ENCODE measurements at regions not wholly inside any gene's neighbourhood (a gene's known extent, or its start where the extent isn't known, plus 50 kb on each side); places are given as distances from the start of the nearest gene placed in this dataset.
"Not testable (repeated sequence)": the region's sequence is repeated elsewhere in the genome, so short reads cannot be mapped to it uniquely, and the experiment has no call there.

DNA sequence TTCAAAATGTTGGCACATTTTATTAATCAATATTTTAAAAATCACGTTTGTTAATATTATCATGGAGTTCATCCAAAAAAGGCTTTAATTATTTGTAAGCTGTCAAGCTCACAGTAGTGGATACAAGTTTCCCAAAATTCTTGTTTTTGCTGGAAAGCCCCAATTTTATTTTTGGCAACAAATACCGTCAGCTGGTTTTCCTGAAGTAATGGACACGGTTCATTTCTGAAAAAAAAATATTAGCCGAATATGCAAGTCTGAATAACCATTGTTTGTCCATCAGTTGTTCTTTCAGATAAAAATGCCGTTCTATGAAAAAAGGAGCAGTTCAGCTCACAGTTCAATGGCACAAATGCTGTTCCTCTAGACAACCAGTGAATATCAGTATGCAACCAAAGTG, 101.5 kb upstream of the RAI14 start:
- Mint-ChIP-seq H3K27me3 (no peaks in the 10 kb centered on the region), H3K27ac (ENCODE audit: low read depth) (no peak overlapping the region), H3K36me3 (ENCODE audit: insufficient read depth) (no peaks in the 10 kb centered on the region), H3K9me3 (no peaks in the 10 kb centered on the region), H3K4me3 (no peak overlapping the region), H3K4me1 (no peaks in the 10 kb centered on the region)
- no peak for ATAC-seq (replicated peaks; ENCODE audit: extremely low read depth, poor library complexity, severe bottlenecking)
- no peak for DNase-seq (ENCODE audit: low spot score in 2 of 2)

GRCh38 chr5:34555699-34556508, 100.2 kb upstream of the RAI14 start:
- Mint-ChIP-seq H3K27ac (ENCODE audit: low read depth) (no peak overlapping the region), H3K4me3 (no peak overlapping the region), H3K4me1 (no peaks in the 10 kb centered on the region), H3K27me3 (no peaks in the 10 kb centered on the region), H3K9me3 (no peaks in the 10 kb centered on the region), H3K36me3 (ENCODE audit: insufficient read depth) (no peaks in the 10 kb centered on the region)
- ATAC-seq (replicated peaks; ENCODE audit: extremely low read depth, poor library complexity, severe bottlenecking) (no peak), DNase-seq (ENCODE audit: low spot score in 2 of 2) (no peak)

- Mint-ChIP-seq H3K27me3 (no peaks in the 10 kb centered on the region), H3K4me3 (no peak overlapping the region), H3K4me1 (no peaks in the 10 kb centered on the region), H3K9me3 (no peaks in the 10 kb centered on the region), H3K27ac (ENCODE audit: low read depth) (no peak overlapping the region), H3K36me3 (ENCODE audit: insufficient read depth) (no peaks in the 10 kb centered on the region)
- ATAC-seq (replicated peaks; ENCODE audit: extremely low read depth, poor library complexity, severe bottlenecking): no peak
- no peak for DNase-seq (ENCODE audit: low spot score in 2 of 2)
Observed at GRCh38 chr5:34556509-34556782, 99.7 kb upstream of the RAI14 start.

DNA sequence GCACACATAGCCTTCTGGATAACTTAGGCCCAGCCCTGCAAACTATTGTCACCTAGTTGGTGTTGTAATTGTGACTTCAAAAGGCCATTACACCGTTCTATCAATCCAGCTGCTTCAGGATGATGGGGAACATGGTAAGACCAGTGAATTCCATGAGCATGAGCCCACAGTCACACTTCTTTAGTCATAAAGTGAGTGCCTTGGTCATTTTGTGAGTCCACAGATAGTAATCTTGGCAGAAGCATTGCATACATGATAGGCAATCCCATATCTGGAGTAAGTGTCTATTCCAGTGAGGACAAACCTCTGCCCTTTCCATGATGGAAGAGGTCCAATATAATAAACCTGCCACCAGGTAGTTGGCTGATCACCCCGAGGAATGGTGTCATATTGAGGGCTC, 94.5 kb upstream of the RAI14 start:
- not testable (repeated sequence) for H3K27me3 Mint-ChIP-seq; H3K4me3 Mint-ChIP-seq; ATAC-seq (replicated peaks; ENCODE audit: extremely low read depth, poor library complexity, severe bottlenecking); H3K27ac Mint-ChIP-seq (ENCODE audit: low read depth); H3K9me3 Mint-ChIP-seq; H3K36me3 Mint-ChIP-seq (ENCODE audit: insufficient read depth); DNase-seq (ENCODE audit: low spot score in 2 of 2); H3K4me1 Mint-ChIP-seq

GRCh38 chr5:34562791-34563190, 93.3 kb upstream of the RAI14 start:
- no peaks in the 10 kb centered on the region for H3K27me3 Mint-ChIP-seq
- no peak for ATAC-seq (replicated peaks; ENCODE audit: extremely low read depth, poor library complexity, severe bottlenecking)

GRCh38 chr5:34563269-34563668, 92.9 kb upstream of the RAI14 start:
- Mint-ChIP-seq H3K4me3 (no peak overlapping the region), H3K9me3 (no peaks in the 10 kb centered on the region), H3K27ac (ENCODE audit: low read depth) (no peak overlapping the region), H3K27me3 (no peaks in the 10 kb centered on the region), H3K4me1 (no peaks in the 10 kb centered on the region), H3K36me3 (ENCODE audit: insufficient read depth) (no peaks in the 10 kb centered on the region)
- no peak for DNase-seq (ENCODE audit: low spot score in 2 of 2)
- no peak for ATAC-seq (replicated peaks; ENCODE audit: extremely low read depth, poor library complexity, severe bottlenecking)

More at GRCh38 chr5:34562791-34563190, 93.3 kb upstream of the RAI14 start:
- no peak overlapping the region for H3K27ac Mint-ChIP-seq (ENCODE audit: low read depth)
- no peaks in the 10 kb centered on the region for H3K36me3 Mint-ChIP-seq (ENCODE audit: insufficient read depth)
- H3K4me1 Mint-ChIP-seq: no peaks in the 10 kb centered on the region
- no peak overlapping the region for H3K4me3 Mint-ChIP-seq
- no peak for DNase-seq (ENCODE audit: low spot score in 2 of 2)
- no peaks in the 10 kb centered on the region for H3K9me3 Mint-ChIP-seq

DNA sequence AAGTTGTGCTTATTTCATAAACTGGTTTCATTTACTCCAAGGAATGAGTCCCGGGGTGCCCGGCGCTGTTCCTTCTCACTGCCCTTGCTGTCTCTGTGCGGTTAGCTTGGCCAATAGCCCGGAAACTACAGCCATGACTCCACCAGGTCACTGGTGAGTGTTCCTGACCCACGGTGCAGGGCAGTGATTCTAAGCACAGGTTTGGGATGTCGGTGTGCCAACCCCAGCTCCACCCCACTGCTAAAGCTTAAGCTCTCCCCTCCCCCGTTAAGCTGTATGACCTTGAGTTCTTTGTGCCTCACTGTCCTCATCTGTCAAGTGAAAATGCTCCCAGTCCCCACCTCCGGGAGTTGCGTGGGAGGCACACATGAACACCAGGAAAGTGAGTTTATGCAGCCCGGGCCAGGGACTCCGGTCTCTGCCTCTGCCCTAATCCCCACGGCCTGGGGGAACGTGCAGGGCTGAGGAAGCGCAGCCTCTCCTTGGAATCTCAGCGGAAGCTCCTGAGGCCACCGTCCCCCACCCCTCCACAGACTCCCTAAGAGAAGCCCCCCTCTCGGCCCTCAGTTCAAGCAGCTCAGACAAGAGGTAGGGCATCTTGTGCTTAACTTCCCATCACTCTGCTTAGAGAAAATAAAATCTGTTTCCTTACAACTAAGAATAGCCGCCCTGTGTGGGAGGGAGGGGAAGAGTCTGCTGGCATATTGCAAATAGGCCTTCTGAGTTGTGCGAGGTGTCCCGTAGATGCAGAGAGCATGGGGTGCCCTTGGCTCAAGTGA, 92.0 kb upstream of the RAI14 start:
- Mint-ChIP-seq H3K4me1 (no peaks in the 10 kb centered on the region), H3K27me3 (no peaks in the 10 kb centered on the region), H3K27ac (ENCODE audit: low read depth) (no peak overlapping the region), H3K4me3 (no peak overlapping the region), H3K9me3 (no peaks in the 10 kb centered on the region), H3K36me3 (ENCODE audit: insufficient read depth) (no peaks in the 10 kb centered on the region)
- no peak for ATAC-seq (replicated peaks; ENCODE audit: extremely low read depth, poor library complexity, severe bottlenecking)
- DNase-seq (ENCODE audit: low spot score in 2 of 2): no peak

GRCh38 chr5:34564710-34565235, 91.4 kb upstream of the RAI14 start:
- Mint-ChIP-seq H3K4me1 (no peaks in the 10 kb centered on the region), H3K36me3 (ENCODE audit: insufficient read depth) (no peaks in the 10 kb centered on the region), H3K4me3 (no peak overlapping the region), H3K9me3 (no peaks in the 10 kb centered on the region), H3K27me3 (no peaks in the 10 kb centered on the region), H3K27ac (ENCODE audit: low read depth) (no peak overlapping the region)
- no peak for ATAC-seq (replicated peaks; ENCODE audit: extremely low read depth, poor library complexity, severe bottlenecking)
- no peak for DNase-seq (ENCODE audit: low spot score in 2 of 2)

- no peaks in the 10 kb centered on the region for H3K9me3 Mint-ChIP-seq
- H3K27me3 Mint-ChIP-seq: peaks cover 16% of the 10 kb centered on the region
- H3K27ac Mint-ChIP-seq (ENCODE audit: low read depth): no peak overlapping the region
- DNase-seq (ENCODE audit: low spot score in 2 of 2) (no peak), ATAC-seq (replicated peaks; ENCODE audit: extremely low read depth, poor library complexity, severe bottlenecking) (no peak)
- no peak overlapping the region for H3K4me3 Mint-ChIP-seq
- peaks cover 2% of the 10 kb centered on the region for H3K36me3 Mint-ChIP-seq (ENCODE audit: insufficient read depth)
- H3K4me1 Mint-ChIP-seq: no peaks in the 10 kb centered on the region
Observed at GRCh38 chr5:34570143-34570542, 86.0 kb upstream of the RAI14 start.

- no peak for ATAC-seq (replicated peaks; ENCODE audit: extremely low read depth, poor library complexity, severe bottlenecking)
- H3K27me3 Mint-ChIP-seq: peaks cover 16% of the 10 kb centered on the region
- no peaks in the 10 kb centered on the region for H3K4me1 Mint-ChIP-seq
- H3K36me3 Mint-ChIP-seq (ENCODE audit: insufficient read depth): peaks cover 2% of the 10 kb centered on the region
- H3K4me3 Mint-ChIP-seq: no peak overlapping the region
- H3K9me3 Mint-ChIP-seq: no peaks in the 10 kb centered on the region
- H3K27ac Mint-ChIP-seq (ENCODE audit: low read depth): no peak overlapping the region
- no peak for DNase-seq (ENCODE audit: low spot score in 2 of 2)
Observed at GRCh38 chr5:34570721-34571676, 85.1 kb upstream of the RAI14 start.

DNA sequence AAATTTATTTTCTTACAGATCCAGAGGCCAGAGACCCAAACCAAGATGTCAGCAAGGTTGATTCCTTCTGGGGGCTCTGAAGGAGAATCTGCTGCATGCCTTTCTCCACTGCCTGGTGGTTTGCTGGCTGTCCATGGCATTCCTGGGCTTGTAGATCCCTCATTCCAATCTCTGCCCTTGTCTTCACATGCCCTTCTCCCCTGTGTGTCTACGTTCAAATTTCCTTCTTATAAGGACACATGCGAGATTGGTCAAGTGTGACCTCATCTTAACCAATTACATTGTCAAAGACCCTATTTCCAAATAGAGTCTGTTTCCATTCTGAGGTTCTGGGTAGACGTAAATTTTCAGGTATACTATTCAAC, 84.5 kb upstream of the RAI14 start:
- no peaks in the 10 kb centered on the region for H3K4me1 Mint-ChIP-seq
- no peak overlapping the region for H3K27ac Mint-ChIP-seq (ENCODE audit: low read depth)
- H3K36me3 Mint-ChIP-seq (ENCODE audit: insufficient read depth): peaks cover 2% of the 10 kb centered on the region
- ATAC-seq (replicated peaks; ENCODE audit: extremely low read depth, poor library complexity, severe bottlenecking) (no peak), DNase-seq (ENCODE audit: low spot score in 2 of 2) (no peak)
- H3K9me3 Mint-ChIP-seq: no peaks in the 10 kb centered on the region
- no peak overlapping the region for H3K4me3 Mint-ChIP-seq
- H3K27me3 Mint-ChIP-seq: peaks cover 16% of the 10 kb centered on the region

DNA sequence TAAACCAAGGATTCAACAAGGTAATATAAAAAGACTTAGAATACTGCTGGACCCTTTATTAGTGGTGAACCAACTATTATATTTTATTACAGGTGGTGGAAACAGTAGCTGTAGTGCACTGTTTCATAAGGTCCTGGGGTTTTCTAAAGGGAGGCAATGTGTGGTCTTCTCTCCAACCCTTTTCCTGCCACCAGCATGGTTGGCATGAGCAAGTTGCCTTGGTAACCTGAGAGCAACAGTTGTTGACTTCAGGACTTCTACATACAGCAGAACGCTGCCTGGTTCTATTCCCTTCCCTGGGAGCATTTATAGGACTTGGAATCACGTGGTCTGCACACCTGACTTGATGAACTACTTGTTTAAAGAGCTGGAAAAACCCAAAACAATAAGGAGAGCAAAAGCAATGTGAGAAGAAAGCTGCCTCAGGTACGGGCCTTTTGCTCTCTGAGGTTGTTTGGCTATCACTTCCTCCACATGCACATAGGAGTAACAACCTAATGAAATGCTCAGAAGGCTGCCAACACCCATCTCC, 81.1 kb upstream of the RAI14 start:
- Mint-ChIP-seq H3K27ac (ENCODE audit: low read depth) (no peak overlapping the region), H3K4me1 (no peaks in the 10 kb centered on the region), H3K4me3 (no peak overlapping the region), H3K9me3 (no peaks in the 10 kb centered on the region), H3K36me3 (ENCODE audit: insufficient read depth) (peaks cover 2% of the 10 kb centered on the region), H3K27me3 (peaks cover 20% of the 10 kb centered on the region)
- ATAC-seq (replicated peaks; ENCODE audit: extremely low read depth, poor library complexity, severe bottlenecking): no peak
- DNase-seq (ENCODE audit: low spot score in 2 of 2): no peak
